GM12801 (cell line): ENCODE measurements at regions not wholly inside any gene's neighbourhood (a gene's known extent, or its start where the extent isn't known, plus 50 kb on each side); places are given as distances from the start of the nearest gene placed in this dataset.

Experiments used
- TF ChIP-seq, protein P1 (sequence below): IDR thresholded peaks from one replicate; pipeline ENCODE4 v1.5.1; 2011; ENCODE audit warnings: control low read depth; ENCODE audit not compliant: insufficient read length; ENCODE audit errors: extremely low read depth

DNA sequence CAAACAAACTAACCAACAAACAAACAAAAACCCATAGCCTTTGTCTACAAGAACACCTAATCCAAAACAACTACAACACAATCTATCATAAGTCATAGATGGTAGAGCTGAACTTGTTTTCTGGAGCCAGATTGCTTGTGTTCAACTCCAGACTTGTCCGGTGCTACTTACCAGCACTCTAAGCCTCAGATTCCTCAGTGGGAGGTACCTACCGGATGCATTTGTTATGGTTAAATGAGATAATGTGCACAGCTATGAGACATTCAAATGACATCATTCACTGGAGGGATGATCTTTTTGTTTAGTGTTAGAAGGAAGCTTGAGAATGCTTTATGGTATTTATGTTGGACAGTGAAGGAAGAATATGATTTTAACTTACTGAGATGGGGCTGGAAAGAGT, 592.9 kb upstream of the C9orf72 start:
- TF ChIP-seq, protein P1, sequence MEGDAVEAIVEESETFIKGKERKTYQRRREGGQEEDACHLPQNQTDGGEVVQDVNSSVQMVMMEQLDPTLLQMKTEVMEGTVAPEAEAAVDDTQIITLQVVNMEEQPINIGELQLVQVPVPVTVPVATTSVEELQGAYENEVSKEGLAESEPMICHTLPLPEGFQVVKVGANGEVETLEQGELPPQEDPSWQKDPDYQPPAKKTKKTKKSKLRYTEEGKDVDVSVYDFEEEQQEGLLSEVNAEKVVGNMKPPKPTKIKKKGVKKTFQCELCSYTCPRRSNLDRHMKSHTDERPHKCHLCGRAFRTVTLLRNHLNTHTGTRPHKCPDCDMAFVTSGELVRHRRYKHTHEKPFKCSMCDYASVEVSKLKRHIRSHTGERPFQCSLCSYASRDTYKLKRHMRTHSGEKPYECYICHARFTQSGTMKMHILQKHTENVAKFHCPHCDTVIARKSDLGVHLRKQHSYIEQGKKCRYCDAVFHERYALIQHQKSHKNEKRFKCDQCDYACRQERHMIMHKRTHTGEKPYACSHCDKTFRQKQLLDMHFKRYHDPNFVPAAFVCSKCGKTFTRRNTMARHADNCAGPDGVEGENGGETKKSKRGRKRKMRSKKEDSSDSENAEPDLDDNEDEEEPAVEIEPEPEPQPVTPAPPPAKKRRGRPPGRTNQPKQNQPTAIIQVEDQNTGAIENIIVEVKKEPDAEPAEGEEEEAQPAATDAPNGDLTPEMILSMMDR: no peak

DNA sequence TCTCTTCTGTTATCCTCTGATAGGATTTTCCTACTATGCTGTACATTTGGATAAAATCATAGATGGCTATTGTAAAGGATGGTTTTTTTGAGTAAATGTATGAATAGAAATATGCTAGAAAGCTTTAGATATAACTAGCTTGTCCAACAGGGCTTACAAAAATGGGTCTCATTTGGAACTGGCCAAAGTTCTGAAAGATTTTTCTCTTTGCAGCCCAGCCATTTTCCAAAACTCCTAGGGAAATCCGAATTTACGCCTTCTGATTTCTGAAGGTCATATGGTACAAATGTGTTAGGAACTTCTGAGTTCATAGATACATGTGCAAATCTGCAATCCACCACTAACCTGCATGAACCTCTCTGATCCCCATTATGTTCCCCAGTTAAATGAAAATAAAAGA, 603.9 kb upstream of the C9orf72 start:
- TF ChIP-seq, protein P1: no peak

DNA sequence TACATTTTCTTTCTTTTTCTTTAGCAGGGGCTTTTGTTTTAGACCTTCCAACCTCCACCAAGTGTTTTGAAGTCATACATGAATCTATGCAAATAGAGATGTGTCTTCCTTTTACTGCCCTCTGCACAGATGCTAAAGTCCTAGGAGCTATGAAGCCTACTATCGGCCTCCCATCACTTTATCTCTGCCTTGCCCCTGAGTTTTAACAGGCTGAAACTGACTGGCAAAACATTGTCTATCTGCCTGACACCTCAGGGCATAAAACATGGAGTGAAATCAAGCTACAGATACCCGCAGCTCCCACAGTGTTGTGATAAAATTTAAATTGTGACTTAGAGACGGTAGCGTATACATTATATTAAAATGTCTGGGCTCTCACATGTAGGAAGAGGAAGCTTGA, 604.6 kb upstream of the C9orf72 start:
- TF ChIP-seq, protein P1: no peak

DNA sequence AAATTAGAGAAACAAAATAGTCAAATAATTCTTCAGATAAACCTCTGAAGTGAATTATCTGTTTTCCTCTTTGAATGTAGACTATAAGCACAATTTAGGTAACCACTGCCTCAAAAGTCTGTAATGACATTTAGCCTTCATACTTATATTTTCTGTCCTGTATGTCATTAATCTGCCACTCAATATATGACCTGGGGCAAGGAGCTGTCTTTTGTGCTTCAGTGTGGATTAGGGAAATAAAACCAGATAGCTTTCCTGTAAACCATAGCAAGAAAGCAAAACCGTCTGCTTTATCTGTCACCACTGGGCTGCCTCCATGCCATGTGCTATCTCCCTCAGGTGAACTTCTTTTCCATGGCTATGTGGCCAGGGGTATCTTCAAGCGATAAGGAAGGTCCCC, 606.6 kb upstream of the C9orf72 start:
- TF ChIP-seq, protein P1: no peak

DNA sequence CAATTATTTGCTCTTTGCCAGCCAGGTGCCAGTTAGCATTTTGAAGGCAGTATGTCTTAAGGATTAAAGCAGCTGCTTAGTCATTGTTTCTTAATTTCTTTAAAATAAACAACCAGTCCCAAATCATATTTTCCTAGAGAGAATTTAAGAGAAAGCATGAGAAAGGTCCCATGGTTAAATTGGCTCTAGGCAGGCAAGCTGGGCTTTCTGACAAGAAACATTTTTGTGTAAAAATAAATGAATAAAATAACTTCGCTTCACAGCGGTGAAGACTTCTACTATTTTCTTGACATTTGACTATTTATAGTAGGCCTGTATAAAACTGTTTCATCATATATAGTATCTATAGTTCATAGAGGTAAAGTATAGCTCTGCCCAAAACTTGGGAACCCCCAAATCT, 617.7 kb upstream of the C9orf72 start:
- TF ChIP-seq, protein P1: no peak

DNA sequence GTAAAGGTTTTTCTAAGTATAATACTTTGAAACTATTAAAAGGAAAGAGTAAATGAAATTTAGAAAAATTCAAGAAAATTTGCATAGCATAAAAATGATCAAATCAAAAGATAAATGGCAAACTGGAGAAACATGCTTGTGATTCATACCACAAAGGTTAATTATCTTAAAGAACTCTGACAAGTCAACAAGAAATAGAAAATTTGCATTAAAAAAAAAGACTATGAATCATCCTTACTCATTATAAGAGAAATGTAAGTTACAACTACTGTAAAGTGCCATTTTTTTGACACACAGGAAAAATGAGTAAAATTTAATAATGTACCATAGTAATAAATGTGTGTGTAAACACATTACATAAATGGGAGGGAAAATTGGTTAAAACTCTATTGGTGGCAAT, 624.4 kb upstream of the C9orf72 start:
- TF ChIP-seq, protein P1: no peak

DNA sequence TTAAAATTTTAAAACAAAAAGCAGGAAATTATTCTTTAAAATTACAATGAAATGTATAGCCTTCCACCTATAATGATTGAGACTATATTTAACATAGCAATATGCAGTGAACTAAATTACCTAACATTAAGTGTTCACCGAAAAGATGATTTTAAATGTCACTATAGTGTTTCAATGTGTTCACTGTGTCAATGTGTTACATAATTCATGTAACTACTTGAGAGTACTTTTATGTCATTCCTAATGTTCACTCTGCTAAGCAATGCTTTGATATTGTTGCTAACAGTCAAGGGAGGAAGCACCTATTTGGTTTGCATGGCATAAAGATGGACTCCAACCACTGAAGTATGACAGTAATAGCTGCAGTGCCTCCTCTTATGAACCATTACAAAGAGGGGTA, 629.8 kb upstream of the C9orf72 start:
- TF ChIP-seq, protein P1: no peak

DNA sequence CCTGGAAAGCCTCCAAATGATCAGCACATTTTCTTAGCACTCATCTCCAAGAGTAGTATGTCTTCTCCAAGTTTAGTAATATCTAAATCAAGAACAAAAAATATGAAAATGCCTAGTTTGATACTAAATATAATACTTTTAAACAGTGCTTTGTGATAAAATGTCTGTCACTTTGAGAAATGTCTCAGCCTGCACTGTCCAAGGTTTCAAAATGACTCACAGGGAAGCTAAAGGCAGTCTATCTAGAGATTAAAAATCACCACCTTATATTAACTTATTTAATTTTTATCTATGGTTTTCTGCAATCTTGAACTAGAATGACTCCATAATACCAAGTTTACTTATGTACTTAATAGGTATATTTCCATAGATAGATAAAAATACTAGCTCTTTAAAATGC, 633.0 kb upstream of the C9orf72 start:
- TF ChIP-seq, protein P1: no peak
